ENCODE measurements at regions not wholly inside any gene's neighbourhood (a gene's known extent, or its start where the extent isn't known, plus 50 kb on each side); places are given as distances from the start of the nearest gene placed in this dataset.

- H3K27me3 ChIP-seq (ENCODE audit: control insufficient read depth, insufficient read depth, low read length): no peaks in the 10 kb centered on the region
- TF ChIP-seq CTCF (IDR thresholded peaks at IDR 0.05; ENCODE audit: insufficient read depth, low read length, poor library complexity, severe bottlenecking): no peak
- H3K36me3 ChIP-seq (ENCODE audit: control insufficient read depth, insufficient read depth, low read length): no peaks in the 10 kb centered on the region
- DNase-seq (ENCODE audit: low read depth): no peak
- no peak overlapping the region for H3K4me3 ChIP-seq (ENCODE audit: low read depth, low read length)
These were observed 629.8 kb downstream of the EFNA5 start for GRCh38 chr5:107040907-107041306.

GRCh38 chr5:107032629-107033028 lies 638.1 kb downstream of the EFNA5 start:
- no peak for DNase-seq (ENCODE audit: low read depth)
- no peak overlapping the region for H3K4me3 ChIP-seq (ENCODE audit: low read depth, low read length)
- no peak for TF ChIP-seq CTCF (IDR thresholded peaks at IDR 0.05; ENCODE audit: insufficient read depth, low read length, poor library complexity, severe bottlenecking)
- no peaks in the 10 kb centered on the region for H3K27me3 ChIP-seq (ENCODE audit: control insufficient read depth, insufficient read depth, low read length)
- H3K36me3 ChIP-seq (ENCODE audit: control insufficient read depth, insufficient read depth, low read length): no peaks in the 10 kb centered on the region

GRCh38 chr5:107028938-107029337 lies 641.8 kb downstream of the EFNA5 start:
- Histone ChIP-seq H3K36me3 (ENCODE audit: control insufficient read depth, insufficient read depth, low read length) (no peaks in the 10 kb centered on the region), H3K4me3 (ENCODE audit: low read depth, low read length) (no peak overlapping the region)
- no peak for TF ChIP-seq CTCF (IDR thresholded peaks at IDR 0.05; ENCODE audit: insufficient read depth, low read length, poor library complexity, severe bottlenecking)

GRCh38 chr5:107025712-107026497 lies 644.8 kb downstream of the EFNA5 start:
- H3K36me3 ChIP-seq (ENCODE audit: control insufficient read depth, insufficient read depth, low read length): no peaks in the 10 kb centered on the region
- no peaks in the 10 kb centered on the region for H3K27me3 ChIP-seq (ENCODE audit: control insufficient read depth, insufficient read depth, low read length)
- H3K4me3 ChIP-seq (ENCODE audit: low read depth, low read length): no peak overlapping the region
- no peak for DNase-seq (ENCODE audit: low read depth)
- TF ChIP-seq CTCF (IDR thresholded peaks at IDR 0.05; ENCODE audit: insufficient read depth, low read length, poor library complexity, severe bottlenecking): no peak

More at GRCh38 chr5:107028938-107029337, 641.8 kb downstream of the EFNA5 start:
- DNase-seq (ENCODE audit: low read depth): no peak
- no peaks in the 10 kb centered on the region for H3K27me3 ChIP-seq (ENCODE audit: control insufficient read depth, insufficient read depth, low read length)

- no peak for DNase-seq (ENCODE audit: low read depth)
- Histone ChIP-seq H3K36me3 (ENCODE audit: control insufficient read depth, insufficient read depth, low read length) (no peaks in the 10 kb centered on the region), H3K27me3 (ENCODE audit: control insufficient read depth, insufficient read depth, low read length) (no peaks in the 10 kb centered on the region), H3K4me3 (ENCODE audit: low read depth, low read length) (no peak overlapping the region)
- TF ChIP-seq CTCF (IDR thresholded peaks at IDR 0.05; ENCODE audit: insufficient read depth, low read length, poor library complexity, severe bottlenecking): no peak
These were observed 647.0 kb downstream of the EFNA5 start for GRCh38 chr5:107023732-107024131.

GRCh38 chr5:107021575-107021974 lies 649.2 kb downstream of the EFNA5 start:
- H3K27me3 ChIP-seq (ENCODE audit: control insufficient read depth, insufficient read depth, low read length): no peaks in the 10 kb centered on the region
- H3K4me3 ChIP-seq (ENCODE audit: low read depth, low read length): no peak overlapping the region
- no peaks in the 10 kb centered on the region for H3K36me3 ChIP-seq (ENCODE audit: control insufficient read depth, insufficient read depth, low read length)
- no peak for TF ChIP-seq CTCF (IDR thresholded peaks at IDR 0.05; ENCODE audit: insufficient read depth, low read length, poor library complexity, severe bottlenecking)
- DNase-seq (ENCODE audit: low read depth): no peak
